Right lobe of liver (tissue), 6 donors: ENCODE measurements at regions not wholly inside any gene's neighbourhood (a gene's known extent, or its start where the extent isn't known, plus 50 kb on each side); places are given as distances from the start of the nearest gene placed in this dataset.
"Not testable (repeated sequence)": the region's sequence is repeated elsewhere in the genome, so short reads cannot be mapped to it uniquely, and the experiment has no call there.

Source experiments
- ATAC-seq, 4 donors: fragments of 200-7000 bp; cut with Tn5 transposase; one replicate each; pipeline ENCODE4 v1.9.1; 2020; ENCODE audit warnings: mild to moderate bottlenecking in 4 of 4, moderate library complexity in 4 of 4
- DNase-seq, 3 donors: peaks; one replicate each; pipeline ENCODE4 v3.0.0-alpha.2; 2020
- H3K27ac ChIP-seq, 3 donors: fragments of 200-600 bp; one replicate each; pipeline ENCODE4 v1.8.0; 2022
- H3K27me3 ChIP-seq, 2 donors: fragments of 200-600 bp; one replicate each; pipeline ENCODE4 v1.8.0; 2022
- H3K36me3 ChIP-seq, 4 donors: fragments of 200-600 bp; sonication (generic) in 1 of 4; one replicate each; pipeline versions ENCODE4 v1.5.1 to v1.8.0; 2017 to 2022; ENCODE audit warnings: control low read depth in 1 of 4
- H3K4me1 ChIP-seq, 4 donors: fragments of 200-600 bp; sonication (generic) in 1 of 4; one replicate each; pipeline versions ENCODE4 v1.5.1 to v1.8.0; 2017 to 2022; ENCODE audit warnings: control low read depth in 1 of 4
- H3K4me3 ChIP-seq, 3 donors: fragments of 200-600 bp; one replicate each; pipeline ENCODE4 v1.8.0; 2022
- H3K9me3 ChIP-seq, 4 donors: fragments of 200-600 bp; sonication (generic) in 1 of 4; one replicate each; pipeline versions ENCODE4 v1.5.1 to v1.8.0; 2017 to 2022; ENCODE audit warnings: control low read depth in 1 of 4
- POLR2A ChIP-seq: fragments of 450-650 bp; IDR thresholded peaks from one replicate; pipeline ENCODE4 v1.6.1; 2017; ENCODE audit warnings: antibody characterized with exemption, mild to moderate bottlenecking
- WGBS: methylation state at CpG from one replicate; pipeline ENCODE4 v1.1.6; 2018; ENCODE audit warnings: low coverage, low lambda C conversion rate; ENCODE audit not compliant: insufficient coverage; ENCODE audit errors: missing lambda C conversion rate; 5-methylcytosine and 5-hydroxymethylcytosine counted together
- intact Hi-C, 2 donors: fragments of 100-400 bp; cut with DNase I; formaldehyde crosslinking; loops; one replicate each; pipeline versions ENCODE4 v1.11.2 to v1.14.1; 2022
- TF ChIP-seq, protein P1 (sequence below), 4 donors: fragments of 200-600 bp in 3 of 4; fragments of 450-650 bp in 1 of 4; IDR thresholded peaks; one replicate each; pipeline versions ENCODE4 v1.5.1 to v1.8.0; 2016 to 2022; ENCODE audit warnings: antibody characterized with exemption in 4 of 4, mild to moderate bottlenecking in 2 of 4
- donor health status: DM: no; HTN: yes; CAD: no.
- donor health status: DM: no; HTN: no; CAD: no.
- donor health status: DM: no; HTN: no; CAD: no.
- donor health status: DM: no; HTN: yes; CAD: no.
- donor health status: DM: no; HTN: yes; CAD: no.

DNA sequence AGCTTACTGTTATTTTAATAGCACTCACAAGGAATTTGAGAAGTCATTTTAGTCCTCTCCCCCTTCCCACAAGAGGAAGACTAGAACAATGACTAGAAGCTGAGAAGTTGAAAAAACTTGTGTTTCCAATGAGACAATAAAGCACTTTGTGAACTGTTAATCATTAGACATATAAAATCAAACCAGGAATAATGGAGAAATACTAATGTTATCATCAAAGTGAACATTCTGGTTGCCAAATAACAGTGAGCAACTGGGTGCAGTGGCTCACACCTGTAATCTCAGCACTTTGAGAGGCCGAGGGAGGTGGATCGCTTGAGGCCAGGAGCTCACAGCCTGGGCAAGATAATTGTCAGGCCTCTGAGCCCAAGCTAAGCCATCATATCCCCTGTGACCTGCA is 54.0 kb upstream of the RASAL2 start:
- DNase-seq (no peak), ATAC-seq (no peak)
- Histone ChIP-seq H3K9me3 (no peaks in the 10 kb centered on the region), H3K36me3 (no peaks in the 10 kb centered on the region), H3K27ac (no peak overlapping the region), H3K4me3 (no peak overlapping the region), H3K4me1 (peaks cover 0 to 13% (median under 1%) of the 10 kb centered on the region in 4 donors), H3K27me3 (no peaks in the 10 kb centered on the region)
- TF ChIP-seq POLR2A = no peak
- TF ChIP-seq, protein P1, sequence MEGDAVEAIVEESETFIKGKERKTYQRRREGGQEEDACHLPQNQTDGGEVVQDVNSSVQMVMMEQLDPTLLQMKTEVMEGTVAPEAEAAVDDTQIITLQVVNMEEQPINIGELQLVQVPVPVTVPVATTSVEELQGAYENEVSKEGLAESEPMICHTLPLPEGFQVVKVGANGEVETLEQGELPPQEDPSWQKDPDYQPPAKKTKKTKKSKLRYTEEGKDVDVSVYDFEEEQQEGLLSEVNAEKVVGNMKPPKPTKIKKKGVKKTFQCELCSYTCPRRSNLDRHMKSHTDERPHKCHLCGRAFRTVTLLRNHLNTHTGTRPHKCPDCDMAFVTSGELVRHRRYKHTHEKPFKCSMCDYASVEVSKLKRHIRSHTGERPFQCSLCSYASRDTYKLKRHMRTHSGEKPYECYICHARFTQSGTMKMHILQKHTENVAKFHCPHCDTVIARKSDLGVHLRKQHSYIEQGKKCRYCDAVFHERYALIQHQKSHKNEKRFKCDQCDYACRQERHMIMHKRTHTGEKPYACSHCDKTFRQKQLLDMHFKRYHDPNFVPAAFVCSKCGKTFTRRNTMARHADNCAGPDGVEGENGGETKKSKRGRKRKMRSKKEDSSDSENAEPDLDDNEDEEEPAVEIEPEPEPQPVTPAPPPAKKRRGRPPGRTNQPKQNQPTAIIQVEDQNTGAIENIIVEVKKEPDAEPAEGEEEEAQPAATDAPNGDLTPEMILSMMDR (IDR thresholded peaks at IDR 0.05) = no peak
- 35% methylated on average over 2 of the region's 2 CpGs for WGBS
- intact Hi-C loops = loop anchor here in 1 of 2 donors (10.0 kb wide), 1 partner anchor 95 kb away; no protein-coding TSS in a partner anchor

DNA sequence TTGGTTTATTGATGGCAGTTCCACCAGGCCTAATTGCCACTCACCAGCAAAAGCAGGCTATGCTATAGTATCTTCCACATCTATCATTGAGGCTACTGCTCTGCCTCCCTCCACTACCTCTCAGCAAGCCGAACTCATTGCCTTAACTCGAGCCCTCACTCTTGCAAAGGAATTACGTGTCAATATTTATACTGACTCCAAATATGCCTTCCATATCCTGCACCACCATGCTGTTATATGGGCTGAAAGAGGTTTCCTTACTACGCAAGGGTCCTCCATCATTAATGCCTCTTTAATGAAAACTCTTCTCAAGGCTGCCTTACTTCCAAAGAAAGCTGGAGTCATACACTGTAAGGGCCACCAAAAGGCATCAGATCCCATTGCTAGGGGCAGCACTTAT is 50.0 kb upstream of the RASAL2 start:
- H3K27ac ChIP-seq, H3K36me3 ChIP-seq, intact Hi-C loops, DNase-seq, H3K9me3 ChIP-seq, H3K4me1 ChIP-seq, H3K4me3 ChIP-seq, ATAC-seq, H3K27me3 ChIP-seq: not testable (repeated sequence)
- 41% methylated on average over 3 of the region's 4 CpGs for whole genome bisulfite sequencing
